ENCODE measurements at regions not wholly inside any gene's neighbourhood (a gene's known extent, or its start where the extent isn't known, plus 50 kb on each side); places are given as distances from the start of the nearest gene placed in this dataset.
"Not testable (repeated sequence)": the region's sequence is repeated elsewhere in the genome, so short reads cannot be mapped to it uniquely, and the experiment has no call there.

GRCh38 chr2:241957276-241957675 is 87.7 kb downstream of the RTP5 start:
- DNase-seq (ENCODE audit: low read depth, low spot score), result no peak

- DNase-seq (ENCODE audit: low read depth, low spot score), result no peak
Measured at GRCh38 chr2:241958818-241959545, 89.5 kb downstream of the RTP5 start.

DNA sequence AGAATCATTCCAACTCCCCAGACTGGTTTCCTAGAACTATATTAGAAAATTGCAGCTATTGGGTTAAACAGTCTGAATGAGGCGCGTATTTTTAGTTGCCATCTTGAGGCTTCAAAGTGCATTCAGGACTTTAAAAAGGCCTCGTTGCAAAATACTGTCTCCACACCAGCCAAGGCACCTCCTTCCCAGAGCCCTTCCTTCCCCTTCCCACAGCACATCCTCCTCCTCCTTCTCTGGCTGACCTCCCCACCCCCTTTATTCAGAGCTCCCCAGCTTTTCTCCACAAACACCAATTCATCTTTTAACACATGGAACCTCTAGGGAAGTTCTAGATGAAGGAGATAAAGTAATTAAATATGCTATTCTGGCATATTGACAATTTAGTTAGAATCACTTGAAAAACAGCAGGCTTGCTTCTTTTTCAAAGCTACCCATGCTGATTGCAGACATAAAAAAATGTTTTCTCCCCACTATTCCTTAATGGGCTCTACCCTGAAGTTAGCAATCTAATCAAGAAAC is 90.3 kb downstream of the RTP5 start:
- DNase-seq (ENCODE audit: low read depth, low spot score), result no peak

DNA sequence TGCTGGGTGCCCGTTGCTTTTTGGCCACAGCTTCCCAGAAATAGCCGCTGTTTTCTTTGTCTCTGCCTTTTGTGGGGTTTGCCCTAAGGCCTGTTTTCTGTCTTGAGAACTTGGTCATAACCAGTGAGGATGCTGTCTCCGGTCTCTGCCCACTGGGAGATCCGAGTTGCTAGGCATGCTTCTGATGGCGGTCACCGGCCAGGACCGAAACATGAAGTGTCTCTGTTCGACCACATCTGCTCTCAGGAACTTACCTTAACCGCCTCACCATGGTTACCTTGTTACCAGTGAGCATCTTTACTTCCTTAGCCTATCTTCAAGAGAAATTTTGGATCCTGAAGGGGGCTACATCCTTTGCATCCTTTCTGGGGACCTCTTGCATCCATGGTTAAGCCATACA is 91.9 kb downstream of the RTP5 start:
- no peak for DNase-seq (ENCODE audit: low read depth, low spot score)

DNA sequence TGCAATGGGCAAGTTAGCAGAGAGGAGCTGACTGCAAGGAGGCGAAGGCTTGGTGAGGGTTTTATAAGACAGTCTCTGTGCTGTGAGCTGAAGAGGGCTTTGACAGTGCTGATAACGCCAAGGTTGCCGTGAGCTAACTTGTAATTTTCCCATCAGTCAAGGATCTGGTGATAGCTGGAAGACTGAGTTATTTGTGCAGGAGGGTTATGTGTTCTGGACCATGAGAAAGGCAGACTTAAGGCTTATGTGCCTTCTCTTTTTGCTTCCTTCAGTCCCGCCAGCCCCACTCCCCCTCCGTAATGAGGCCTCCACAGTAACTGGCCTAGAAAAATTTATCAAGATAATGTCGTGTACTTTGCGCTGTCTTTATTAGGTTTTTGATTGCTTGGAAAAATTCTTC is 94.6 kb downstream of the RTP5 start:
- no peak for DNase-seq (ENCODE audit: low read depth, low spot score)

DNA sequence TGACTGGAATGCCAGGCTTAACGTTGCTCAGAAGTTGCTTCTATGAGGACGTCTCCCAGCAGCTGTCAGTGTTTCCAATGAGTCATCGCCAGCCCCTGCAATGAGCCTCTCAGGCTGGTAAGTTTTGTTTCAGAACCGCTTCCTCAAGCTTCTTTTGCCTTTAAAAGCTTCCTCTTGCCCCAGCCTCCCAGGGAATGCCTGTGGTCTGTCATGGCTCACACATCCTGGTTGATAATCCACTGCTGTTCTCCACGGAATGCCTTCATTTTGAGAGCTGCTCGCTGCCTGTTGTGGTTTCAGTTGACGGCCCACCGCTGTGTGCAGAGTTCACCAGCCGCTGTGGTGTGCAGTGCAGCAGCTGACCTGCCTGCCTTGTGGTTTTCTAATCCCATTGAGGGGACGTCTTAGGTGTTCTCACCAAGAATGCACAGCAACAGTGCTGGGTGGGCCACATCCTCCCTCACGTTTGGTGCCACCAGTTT is 96.4 kb downstream of the RTP5 start:
- DNase-seq (ENCODE audit: low read depth, low spot score), result no peak

GRCh38 chr2:241966647-241967466 is 97.3 kb downstream of the RTP5 start:
- no peak for DNase-seq (ENCODE audit: low read depth, low spot score)

DNA sequence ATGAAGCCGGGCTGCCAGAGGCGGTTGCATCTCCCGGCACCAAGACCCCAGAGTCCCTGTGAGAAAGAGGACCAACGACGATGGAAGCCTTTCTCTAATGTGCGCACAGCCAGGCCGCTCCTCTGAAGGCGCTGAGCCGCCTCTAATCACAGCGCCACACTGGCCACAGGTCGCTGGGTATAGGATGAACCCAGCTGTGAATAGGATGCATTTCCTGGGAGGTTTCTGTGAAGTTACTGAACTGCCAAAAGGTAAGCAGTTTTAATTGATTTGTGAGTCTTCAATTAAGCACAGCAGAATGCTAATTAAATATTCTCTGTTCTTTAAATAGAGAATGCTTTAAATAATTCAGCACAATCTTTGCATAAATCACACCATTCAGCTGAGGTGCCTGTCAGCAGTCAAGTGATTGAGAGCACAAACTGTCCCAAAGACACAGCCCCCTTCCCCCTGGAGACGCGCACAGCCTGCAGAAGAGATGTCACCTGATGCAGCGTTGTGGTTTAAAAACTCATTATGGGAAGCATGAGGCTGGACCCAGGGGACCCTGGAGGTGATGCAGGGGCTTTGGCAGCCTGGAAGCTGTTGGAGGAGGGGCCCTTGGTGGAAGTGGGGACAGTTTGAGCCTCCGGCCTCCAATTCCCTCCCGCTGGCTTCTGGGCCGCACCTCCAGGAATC is 98.1 kb downstream of the RTP5 start:
- DNase-seq (ENCODE audit: low read depth, low spot score), result no peak

DNA sequence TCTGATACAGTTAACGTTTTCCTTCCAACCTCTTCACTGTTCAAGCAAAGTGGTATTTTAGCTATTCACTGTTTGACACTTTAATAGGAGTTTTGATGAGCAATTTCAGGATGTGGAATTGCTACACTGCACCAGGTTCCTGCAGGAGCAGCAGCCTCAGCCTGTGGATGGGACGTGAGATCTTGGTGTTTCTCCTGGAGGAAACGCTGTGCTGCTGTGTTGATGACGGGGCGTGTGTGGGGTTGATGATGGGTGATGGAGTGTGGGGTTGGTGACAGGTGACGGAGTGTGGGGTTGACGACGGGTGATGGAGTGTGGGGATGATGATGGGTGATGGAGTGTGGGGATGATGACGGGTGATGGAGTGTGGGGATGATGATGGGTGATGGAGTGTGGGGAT is 98.9 kb downstream of the RTP5 start:
- no peak for DNase-seq (ENCODE audit: low read depth, low spot score)

- DNase-seq (ENCODE audit: low read depth, low spot score), result not testable (repeated sequence)
Measured at GRCh38 chr2:241969182-241969581, 99.7 kb downstream of the RTP5 start.

- no peak for DNase-seq (ENCODE audit: low read depth, low spot score)
Measured at GRCh38 chr2:241970716-241971115, 101.2 kb downstream of the RTP5 start.

GRCh38 chr2:241974096-241974495 is 104.6 kb downstream of the RTP5 start:
- DNase-seq (ENCODE audit: low read depth, low spot score), result no peak

DNA sequence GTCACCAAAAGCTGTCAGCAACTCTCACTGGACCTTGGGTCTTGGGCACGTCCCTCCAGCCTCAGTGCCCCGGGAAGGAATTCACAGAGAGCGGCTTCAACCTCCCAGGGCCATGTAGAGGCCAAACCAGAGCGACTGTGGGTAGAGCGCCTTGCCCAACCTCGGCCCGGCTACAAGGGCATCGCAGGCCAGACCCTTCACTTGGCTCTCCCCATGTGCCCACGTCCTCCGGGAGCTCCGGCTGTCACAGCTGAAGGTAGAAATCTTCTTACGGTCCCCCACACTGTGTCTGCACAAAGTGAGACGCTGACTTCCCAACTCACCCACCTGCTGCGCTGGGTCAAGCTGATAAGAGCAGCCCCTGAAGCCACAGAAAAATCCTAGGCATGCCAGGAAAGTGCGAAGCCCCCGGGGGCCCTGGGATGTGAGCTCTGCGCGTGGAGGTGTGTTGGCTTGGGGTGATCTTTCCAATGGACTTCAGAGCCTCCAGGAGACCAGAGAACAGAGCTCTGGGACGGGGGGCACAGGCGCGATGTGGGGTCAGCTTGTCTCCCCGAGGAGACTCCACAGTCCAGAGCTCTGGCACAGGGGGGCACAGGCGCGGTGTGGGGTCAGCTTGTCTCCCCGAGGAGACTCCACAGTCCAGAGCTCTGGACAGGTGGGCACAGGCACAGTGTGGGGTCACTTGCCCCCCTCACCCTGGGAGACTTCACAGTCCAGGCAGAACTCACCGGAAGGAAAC is 105.5 kb downstream of the RTP5 start:
- no peak for DNase-seq (ENCODE audit: low read depth, low spot score)

GRCh38 chr2:241975593-241976284 is 106.2 kb downstream of the RTP5 start:
- DNase-seq (ENCODE audit: low read depth, low spot score), result no peak

GRCh38 chr2:241976296-241976695 is 106.8 kb downstream of the RTP5 start:
- no peak for DNase-seq (ENCODE audit: low read depth, low spot score)

DNA sequence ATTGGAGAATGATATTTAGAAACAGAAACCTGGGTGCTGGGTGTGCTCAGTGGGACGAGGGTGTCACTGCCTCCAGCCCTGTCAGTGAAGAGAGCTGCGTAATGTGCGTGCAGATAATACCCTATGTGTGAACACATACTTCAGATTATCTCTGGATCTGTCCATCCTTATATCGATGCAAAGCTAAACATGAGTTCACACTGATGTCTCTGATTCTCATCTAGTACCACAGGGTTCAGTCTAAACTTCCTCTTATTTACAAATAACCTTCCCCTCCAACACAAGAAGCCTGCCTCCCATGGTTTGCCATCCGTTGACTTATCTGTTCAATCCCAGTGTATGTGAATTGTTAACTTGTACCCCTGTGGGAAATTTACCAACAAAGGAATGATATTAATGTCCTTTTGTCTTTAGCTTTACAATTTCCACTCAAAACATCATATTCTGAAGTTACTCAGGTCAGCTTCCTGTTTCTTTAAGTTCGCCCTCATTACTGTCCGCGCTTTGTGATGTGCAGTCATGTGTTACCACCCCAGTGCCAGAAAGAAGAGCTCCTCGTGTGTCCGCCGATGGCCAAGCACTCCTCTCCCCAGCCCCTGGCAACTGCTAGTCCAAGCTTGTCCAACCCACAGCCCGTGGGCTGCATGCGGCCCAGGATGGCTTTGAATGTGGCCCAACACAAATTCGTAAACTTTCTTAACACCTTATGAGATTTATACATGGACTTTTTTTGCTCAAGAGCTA is 108.2 kb downstream of the RTP5 start:
- no peak for DNase-seq (ENCODE audit: low read depth, low spot score)

- DNase-seq (ENCODE audit: low read depth, low spot score), result no peak
Measured at GRCh38 chr2:241978670-241979069, 109.1 kb downstream of the RTP5 start.

GRCh38 chr2:241980193-241980592 is 110.7 kb downstream of the RTP5 start:
- DNase-seq (ENCODE audit: low read depth, low spot score), result no peak

GRCh38 chr2:241981076-241981700 is 111.7 kb downstream of the RTP5 start:
- DNase-seq (ENCODE audit: low read depth, low spot score), result no peak
